OCI-LY3 (cell line): ENCODE measurements at regions not wholly inside any gene's neighbourhood (a gene's known extent, or its start where the extent isn't known, plus 50 kb on each side); places are given as distances from the start of the nearest gene placed in this dataset.
"Not testable (repeated sequence)": the region's sequence is repeated elsewhere in the genome, so short reads cannot be mapped to it uniquely, and the experiment has no call there.

Experiments used
- H2AFZ ChIP-seq: fragments of 200-600, 300-600 bp; shearing (Covaris generic); 2 replicates; pipeline ENCODE4 v1.6.0; 2014; ENCODE audit warnings: antibody characterized with exemption, low read depth, low read length
- H3K27ac ChIP-seq: fragments of 200-600, 300-600 bp; sonication (generic); 2 replicates; pipeline ENCODE4 v1.5.1; 2014; ENCODE audit warnings: mild to moderate bottlenecking, low read length, moderate library complexity, mixed read lengths
- H3K27me3 ChIP-seq: fragments of 200-600, 300-600 bp; sonication (generic); 2 replicates; pipeline ENCODE4 v1.6.1; 2014; ENCODE audit warnings: low read depth, low read length, mixed read lengths
- H3K36me3 ChIP-seq: fragments of 200-600, 300-600 bp; sonication (generic); replicated peaks from 2 replicates; pipeline ENCODE3; 2014; ENCODE audit warnings: low read depth, low read length, mixed read lengths
- H3K4me1 ChIP-seq: fragments of 300-600, 200-600 bp; sonication (generic); 2 replicates; pipeline ENCODE4 v1.6.1; 2014; ENCODE audit warnings: low read length, mixed read lengths
- H3K4me2 ChIP-seq: fragments of 200-600, 300-600 bp; sonication (generic); 2 replicates; pipeline ENCODE4 v1.6.1; 2014; ENCODE audit warnings: low read length, mixed read lengths
- H3K4me3 ChIP-seq: fragments of 300-600, 200-600 bp; sonication (generic); 2 replicates; pipeline ENCODE4 v1.5.1; 2014; ENCODE audit warnings: antibody characterized with exemption, mild to moderate bottlenecking, low read length, moderate library complexity
- H3K79me2 ChIP-seq: fragments of 300-600, 200-600 bp; shearing (Covaris generic); 2 replicates; pipeline ENCODE4 v1.6.1; 2014; ENCODE audit warnings: mild to moderate bottlenecking, low read length, mixed read lengths
- H3K9ac ChIP-seq: fragments of 300-600, 200-600 bp; shearing (Covaris generic); 2 replicates; pipeline ENCODE4 v1.6.0; 2014; ENCODE audit warnings: mild to moderate bottlenecking, low read length, moderate library complexity
- H3K9me3 ChIP-seq: fragments of 200-600, 300-600 bp; shearing (Covaris generic); 2 replicates; pipeline ENCODE4 v1.6.1; 2014; ENCODE audit warnings: low read length, mixed read lengths; ENCODE audit not compliant: insufficient read depth
- H4K20me1 ChIP-seq: fragments of 200-600, 300-600 bp; sonication (generic); 2 replicates; pipeline ENCODE4 v1.6.1; 2016; ENCODE audit warnings: low read length, mixed read lengths; ENCODE audit not compliant: insufficient read depth
- CTCF ChIP-seq: fragments of 200-600, 300-600 bp; sonication (generic); IDR thresholded peaks from 2 replicates; pipeline ENCODE4 v1.5.1; 2014; ENCODE audit warnings: antibody characterized with exemption, low read length, low read depth
- EZH2phosphoT487 ChIP-seq: fragments of 200-600 bp; shearing (Covaris generic); IDR thresholded peaks from 2 replicates; pipeline ENCODE4 v1.6.1; 2018; ENCODE audit warnings: antibody characterized with exemption, mixed run types, low read depth

GRCh38 chr3:174362556-174362955, 496.6 kb upstream of the NAALADL2 start:
- no peak overlapping the region for H3K9ac ChIP-seq
- no peaks in the 10 kb centered on the region for H3K79me2 ChIP-seq
- H3K27ac ChIP-seq = no peak overlapping the region
- H3K4me1 ChIP-seq = no peaks in the 10 kb centered on the region
- H3K27me3 ChIP-seq = no peaks in the 10 kb centered on the region
- H3K9me3 ChIP-seq = no peaks in the 10 kb centered on the region
- H3K4me3 ChIP-seq = no peak overlapping the region
- H3K36me3 ChIP-seq = no peaks in the 10 kb centered on the region
- TF ChIP-seq EZH2phosphoT487 (no peak), CTCF (no peak)
- no peaks in the 10 kb centered on the region for H4K20me1 ChIP-seq
- no peak overlapping the region for H2AFZ ChIP-seq
- H3K4me2 ChIP-seq = no peak overlapping the region

- H3K4me1 ChIP-seq = no peaks in the 10 kb centered on the region
- H3K4me3 ChIP-seq = no peak overlapping the region
- H3K9ac ChIP-seq = no peak overlapping the region
- TF ChIP-seq EZH2phosphoT487 (no peak), CTCF (no peak)
- no peak overlapping the region for H3K4me2 ChIP-seq
- no peak overlapping the region for H3K27ac ChIP-seq
- no peaks in the 10 kb centered on the region for H3K36me3 ChIP-seq
- no peaks in the 10 kb centered on the region for H4K20me1 ChIP-seq
- no peaks in the 10 kb centered on the region for H3K27me3 ChIP-seq
- no peaks in the 10 kb centered on the region for H3K9me3 ChIP-seq
- no peaks in the 10 kb centered on the region for H3K79me2 ChIP-seq
- H2AFZ ChIP-seq = no peak overlapping the region
These were observed 495.9 kb upstream of the NAALADL2 start for GRCh38 chr3:174363256-174363655.

GRCh38 chr3:174365796-174366195, 493.3 kb upstream of the NAALADL2 start:
- Histone ChIP-seq H3K4me3 (no peak overlapping the region), H3K27ac (no peak overlapping the region), H3K27me3 (no peaks in the 10 kb centered on the region), H3K9ac (no peak overlapping the region), H2AFZ (no peak overlapping the region), H3K36me3 (no peaks in the 10 kb centered on the region), H3K4me2 (no peak overlapping the region), H4K20me1 (no peaks in the 10 kb centered on the region), H3K9me3 (no peaks in the 10 kb centered on the region), H3K4me1 (no peaks in the 10 kb centered on the region), H3K79me2 (no peaks in the 10 kb centered on the region)
- TF ChIP-seq CTCF (no peak), EZH2phosphoT487 (no peak)

GRCh38 chr3:174366904-174367303, 492.2 kb upstream of the NAALADL2 start:
- H3K27ac ChIP-seq, H2AFZ ChIP-seq, H3K9ac ChIP-seq, H3K36me3 ChIP-seq, H3K79me2 ChIP-seq, H4K20me1 ChIP-seq, H3K4me2 ChIP-seq, H3K27me3 ChIP-seq, H3K4me3 ChIP-seq, H3K4me1 ChIP-seq, H3K9me3 ChIP-seq: not testable (repeated sequence)

- H3K9me3 ChIP-seq = no peaks in the 10 kb centered on the region
- H3K9ac ChIP-seq = no peak overlapping the region
- no peak overlapping the region for H3K4me3 ChIP-seq
- H3K36me3 ChIP-seq = no peaks in the 10 kb centered on the region
- TF ChIP-seq EZH2phosphoT487 = no peak
- no peak for TF ChIP-seq CTCF
- no peaks in the 10 kb centered on the region for H3K4me1 ChIP-seq
- H4K20me1 ChIP-seq = no peaks in the 10 kb centered on the region
- no peak overlapping the region for H2AFZ ChIP-seq
- no peak overlapping the region for H3K27ac ChIP-seq
- no peak overlapping the region for H3K4me2 ChIP-seq
- H3K27me3 ChIP-seq = no peaks in the 10 kb centered on the region
- no peaks in the 10 kb centered on the region for H3K79me2 ChIP-seq
These were observed 482.8 kb upstream of the NAALADL2 start for GRCh38 chr3:174376346-174376745.
